Psoas muscle (tissue), 7 donors: ENCODE measurements at regions not wholly inside any gene's neighbourhood (a gene's known extent, or its start where the extent isn't known, plus 50 kb on each side); places are given as distances from the start of the nearest gene placed in this dataset.

ENCODE experiments used
- ATAC-seq, 4 donors: fragments of 200-7000 bp; cut with Tn5 transposase; one replicate each; pipeline ENCODE4 v1.9.1; 2020; ENCODE audit warnings: moderate library complexity in 3 of 4, mild to moderate bottlenecking in 2 of 4
- DNase-seq, 2 donors: peaks; one replicate each; pipeline ENCODE4 v3.0.0-alpha.2; 2020
- H3K27ac ChIP-seq: fragments of 200-600 bp; one replicate; pipeline ENCODE4 v1.8.0; 2022
- H3K27me3 ChIP-seq, 3 donors: fragments of 200-600 bp in 1 of 3; one replicate each; pipeline versions ENCODE4 v1.6.1 to v1.8.0; 2013 to 2022; ENCODE audit warnings: low read length in 2 of 3, mild to moderate bottlenecking in 2 of 3, moderate library complexity in 1 of 3; ENCODE audit not compliant: insufficient read depth in 3 of 3
- H3K36me3 ChIP-seq, 2 donors: fragments of 200-600 bp in 1 of 2; one replicate each; pipeline versions ENCODE4 v1.6.1 to v1.8.0; 2013 to 2022; ENCODE audit warnings: low read depth in 1 of 2, mild to moderate bottlenecking in 1 of 2, moderate library complexity in 1 of 2; ENCODE audit not compliant: insufficient read depth in 1 of 2
- H3K4me1 ChIP-seq: fragments of 200-600 bp; one replicate; pipeline ENCODE4 v1.8.0; 2022
- H3K4me3 ChIP-seq: fragments of 200-600 bp; one replicate; pipeline ENCODE4 v1.8.0; 2022; ENCODE audit warnings: mild to moderate bottlenecking
- H3K9me3 ChIP-seq: fragments of 200-600 bp; one replicate; pipeline ENCODE4 v1.8.0; 2022
- WGBS, 3 donors: extraction: QIAGEN DNeasy Blood & Tissue Kit; methylation state at CpG; one replicate each; pipeline versions ENCODE4 v1.1.6 to v1.1.7; 2013; 5-methylcytosine and 5-hydroxymethylcytosine counted together
- intact Hi-C, 2 donors: fragments of 100-400 bp; cut with DNase I; formaldehyde crosslinking; loops; one replicate each; pipeline versions ENCODE4 v1.11.0 to v1.14.2; 2022
- TF ChIP-seq, protein P1 (sequence below): fragments of 200-600 bp; IDR thresholded peaks from one replicate; pipeline ENCODE4 v1.8.0; 2022; ENCODE audit warnings: antibody characterized with exemption
- donor health status: healthy with polysubstance abuse.
- donor health status: DM: no; HTN: no; CAD: no; lungs with moderate emphysema.
- donor health status: Bipolar disorder and iron deficiency.
- donor health status: healthy.
- donor health status: DM: yes; HTN: yes; CAD: no.
- donor health status: DM: no; HTN: no; CAD: no.
- donor health status: DM: yes; HTN: yes; CAD: no.

DNA sequence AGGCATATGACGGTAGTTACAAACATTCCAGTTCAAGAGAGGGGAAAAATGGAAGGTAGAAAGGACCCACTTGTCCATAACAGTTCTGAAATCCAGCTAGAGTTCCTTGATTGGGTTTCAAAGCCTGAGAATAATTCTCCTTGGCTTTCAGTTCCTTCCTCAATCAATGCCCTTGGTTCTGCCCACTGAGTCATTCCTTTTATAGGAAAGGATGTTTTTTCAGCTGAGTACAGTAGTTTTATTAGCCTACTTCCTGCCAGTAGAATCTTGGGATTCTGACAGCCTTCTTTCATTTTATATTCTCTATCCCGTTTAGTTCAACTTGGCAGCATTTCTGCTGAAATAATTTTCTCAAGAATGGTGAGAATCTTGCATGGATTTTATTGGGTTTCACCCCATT is 386.9 kb upstream of the SMC2 start:
- 38 to 44% (median 44%) methylated on average over 2 of the region's 2 CpGs for WGBS, 3 donors

DNA sequence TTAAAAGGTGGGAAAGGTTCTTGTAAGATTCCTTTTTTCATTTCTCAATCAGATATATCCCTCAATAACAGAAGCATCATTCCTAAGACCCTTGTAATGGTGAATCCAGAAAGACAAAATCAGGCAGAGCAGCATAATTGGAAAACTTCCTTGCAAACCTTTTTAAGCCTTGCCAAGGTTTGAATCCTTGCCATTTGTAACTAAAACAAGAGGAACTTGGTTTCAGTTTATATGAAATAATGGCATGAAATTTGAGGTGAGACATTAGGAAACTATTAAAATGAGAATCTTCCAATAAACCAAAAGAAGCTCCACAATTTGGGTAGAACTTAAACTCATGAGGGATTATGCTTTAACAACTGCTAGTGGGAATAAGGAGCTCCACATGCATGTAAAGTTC is 384.7 kb upstream of the SMC2 start:
- ATAC-seq (no peak), DNase-seq (no peak)
- Histone ChIP-seq H3K4me3 (no peak overlapping the region), H3K9me3 (no peaks in the 10 kb centered on the region), H3K27ac (no peak overlapping the region), H3K4me1 (no peaks in the 10 kb centered on the region), H3K27me3 (no peaks in the 10 kb centered on the region), H3K36me3 (no peaks in the 10 kb centered on the region)
- intact Hi-C loops, result no loop called here
- TF ChIP-seq, protein P1, sequence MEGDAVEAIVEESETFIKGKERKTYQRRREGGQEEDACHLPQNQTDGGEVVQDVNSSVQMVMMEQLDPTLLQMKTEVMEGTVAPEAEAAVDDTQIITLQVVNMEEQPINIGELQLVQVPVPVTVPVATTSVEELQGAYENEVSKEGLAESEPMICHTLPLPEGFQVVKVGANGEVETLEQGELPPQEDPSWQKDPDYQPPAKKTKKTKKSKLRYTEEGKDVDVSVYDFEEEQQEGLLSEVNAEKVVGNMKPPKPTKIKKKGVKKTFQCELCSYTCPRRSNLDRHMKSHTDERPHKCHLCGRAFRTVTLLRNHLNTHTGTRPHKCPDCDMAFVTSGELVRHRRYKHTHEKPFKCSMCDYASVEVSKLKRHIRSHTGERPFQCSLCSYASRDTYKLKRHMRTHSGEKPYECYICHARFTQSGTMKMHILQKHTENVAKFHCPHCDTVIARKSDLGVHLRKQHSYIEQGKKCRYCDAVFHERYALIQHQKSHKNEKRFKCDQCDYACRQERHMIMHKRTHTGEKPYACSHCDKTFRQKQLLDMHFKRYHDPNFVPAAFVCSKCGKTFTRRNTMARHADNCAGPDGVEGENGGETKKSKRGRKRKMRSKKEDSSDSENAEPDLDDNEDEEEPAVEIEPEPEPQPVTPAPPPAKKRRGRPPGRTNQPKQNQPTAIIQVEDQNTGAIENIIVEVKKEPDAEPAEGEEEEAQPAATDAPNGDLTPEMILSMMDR, result no peak

More for the DNA sequence above, 386.9 kb upstream of the SMC2 start:
- Histone ChIP-seq H3K27me3 (peaks cover 0 to 2% (median 0%) of the 10 kb centered on the region in 3 donors), H3K27ac (no peak overlapping the region), H3K4me3 (no peak overlapping the region), H3K4me1 (no peaks in the 10 kb centered on the region), H3K36me3 (no peaks in the 10 kb centered on the region), H3K9me3 (no peaks in the 10 kb centered on the region)
- DNase-seq (no peak), ATAC-seq (no peak)
- TF ChIP-seq, protein P1, result no peak
- intact Hi-C loops, result no loop called here

DNA sequence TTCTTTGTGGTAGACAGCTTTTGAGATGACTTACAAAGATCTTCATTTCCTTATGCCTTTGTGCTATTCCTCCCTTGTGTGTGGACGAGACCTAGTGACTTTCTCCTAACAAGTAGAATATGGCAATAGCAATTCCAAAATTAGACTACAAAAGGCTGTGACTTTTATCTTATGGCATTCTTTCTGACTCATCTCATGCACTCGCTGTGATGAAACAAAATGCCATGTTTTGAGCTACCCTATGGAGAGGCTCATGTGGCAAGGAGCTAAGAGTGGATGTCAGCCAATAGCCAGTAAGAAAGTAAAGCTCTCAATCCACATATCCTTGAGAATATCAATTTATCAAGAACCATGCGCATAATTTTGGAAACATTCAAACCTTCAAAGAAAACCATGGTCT is 380.5 kb upstream of the SMC2 start:
- H3K4me1 ChIP-seq, result no peaks in the 10 kb centered on the region
- H3K27ac ChIP-seq, result no peak overlapping the region
- intact Hi-C loops, result no loop called here
- TF ChIP-seq, protein P1, result no peak
- no peaks in the 10 kb centered on the region for H3K36me3 ChIP-seq
- no peak for ATAC-seq
- no peak for DNase-seq
- H3K4me3 ChIP-seq, result no peak overlapping the region
- no peaks in the 10 kb centered on the region for H3K9me3 ChIP-seq
- WGBS, 3 donors, result 62 to 71% (median 64%) methylated on average over 3 of the region's 3 CpGs
- H3K27me3 ChIP-seq, result no peaks in the 10 kb centered on the region

DNA sequence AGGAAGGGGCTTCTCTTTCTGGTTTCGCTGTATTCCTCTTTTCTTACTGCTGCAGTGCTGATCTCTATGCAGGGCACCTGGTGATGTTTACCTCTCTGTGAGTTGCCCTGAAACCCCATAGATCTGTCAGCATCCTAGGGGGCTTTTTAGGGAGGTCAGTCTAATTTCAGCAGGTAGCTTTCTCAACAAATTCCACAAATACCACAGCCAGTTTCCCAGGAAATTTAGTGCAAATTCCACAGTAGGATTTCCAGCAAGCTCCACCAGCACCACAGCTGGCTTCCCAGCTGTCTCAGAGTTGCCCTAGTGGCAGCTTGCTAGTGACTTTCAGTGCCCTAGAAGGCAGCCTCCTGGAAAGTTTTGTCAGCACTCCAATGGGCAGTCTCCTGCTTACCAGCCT is 379.1 kb upstream of the SMC2 start:
- DNase-seq (no peak), ATAC-seq (no peak)
- no peaks in the 10 kb centered on the region for H3K9me3 ChIP-seq
- intact Hi-C loops, result no loop called here
- TF ChIP-seq, protein P1, result no peak
- no peak overlapping the region for H3K27ac ChIP-seq
- no peaks in the 10 kb centered on the region for H3K27me3 ChIP-seq
- WGBS, 3 donors, result 48 to 70% (median 61%) methylated on average over 1 of the region's 1 CpG
- no peaks in the 10 kb centered on the region for H3K36me3 ChIP-seq
- no peak overlapping the region for H3K4me3 ChIP-seq
- no peaks in the 10 kb centered on the region for H3K4me1 ChIP-seq

DNA sequence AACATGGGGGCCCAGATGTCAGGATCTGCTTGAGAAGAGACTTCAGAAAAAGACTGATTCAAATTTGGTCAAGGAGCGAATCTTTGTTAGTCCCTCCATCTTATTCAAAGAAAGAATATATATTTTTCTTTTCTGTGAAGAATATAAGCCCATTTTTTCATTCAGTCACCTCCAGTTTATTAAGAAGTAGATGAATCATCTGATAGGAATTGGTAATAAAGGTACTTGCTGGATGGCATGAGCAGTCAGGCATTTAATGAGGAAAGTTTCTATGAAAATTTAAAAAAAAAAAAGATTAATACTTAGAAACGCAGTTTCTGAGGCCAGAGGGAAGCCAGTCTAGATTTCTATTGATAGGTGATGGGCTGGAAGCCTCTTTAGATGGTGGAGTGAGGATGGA is 373.1 kb upstream of the SMC2 start:
- Histone ChIP-seq H3K4me3 (no peak overlapping the region), H3K27ac (no peak overlapping the region), H3K36me3 (no peaks in the 10 kb centered on the region), H3K9me3 (no peaks in the 10 kb centered on the region), H3K4me1 (no peaks in the 10 kb centered on the region), H3K27me3 (no peaks in the 10 kb centered on the region)
- intact Hi-C loops, result no loop called here
- 73 to 84% (median 80%) methylated on average over 2 of the region's 2 CpGs for WGBS, 3 donors
- no peak for ATAC-seq
- TF ChIP-seq, protein P1, result no peak
- no peak for DNase-seq
